Heart left ventricle (tissue), 16 donors: ENCODE measurements at regions not wholly inside any gene's neighbourhood (a gene's known extent, or its start where the extent isn't known, plus 50 kb on each side); places are given as distances from the start of the nearest gene placed in this dataset.

Experiments
- ATAC-seq, 4 donors: fragments of 200-7000 bp; cut with Tn5 transposase; one replicate each; pipeline ENCODE4 v1.9.1; 2020 to 2022; ENCODE audit warnings: moderate library complexity in 4 of 4, mild to moderate bottlenecking in 3 of 4, moderate number of reproducible peaks in 1 of 4
- DNase-seq, 5 donors: peaks; one replicate each; pipeline ENCODE4 v3.0.0-alpha.2; 2020
- H3K27ac ChIP-seq, 12 donors: fragments of 200-600 bp; sonication (generic) in 4 of 12; one replicate each; pipeline versions ENCODE4 v1.5.0 to v1.8.0; 2016 to 2022; ENCODE audit warnings: mild to moderate bottlenecking in 2 of 12
- H3K27me3 ChIP-seq, 9 donors: fragments of 200-600 bp; sonication (generic) in 2 of 9; one replicate each; pipeline versions ENCODE4 v1.5.1 to v1.8.0; 2016 to 2022; ENCODE audit warnings: mild to moderate bottlenecking in 3 of 9
- H3K36me3 ChIP-seq, 9 donors: fragments of 200-600 bp; sonication (generic) in 2 of 9; one replicate each; pipeline versions ENCODE4 v1.5.0 to v1.8.0; 2018 to 2022; ENCODE audit warnings: mild to moderate bottlenecking in 2 of 9
- H3K4me1 ChIP-seq, 12 donors: fragments of 200-600 bp; sonication (generic) in 4 of 12; one replicate each; pipeline versions ENCODE4 v1.5.0 to v1.8.0; 2016 to 2022; ENCODE audit warnings: mild to moderate bottlenecking in 3 of 12
- H3K4me3 ChIP-seq, 12 donors: fragments of 200-600 bp; sonication (generic) in 4 of 12; one replicate each; pipeline versions ENCODE4 v1.5.0 to v1.8.0; 2017 to 2022; ENCODE audit warnings: mild to moderate bottlenecking in 9 of 12, moderate library complexity in 4 of 12
- H3K9me3 ChIP-seq, 12 donors: fragments of 200-600 bp; sonication (generic) in 4 of 12; one replicate each; pipeline versions ENCODE4 v1.5.0 to v1.8.0; 2016 to 2022; ENCODE audit warnings: mild to moderate bottlenecking in 1 of 12
- CTCF ChIP-seq, 12 donors: fragments of 200-600 bp; sonication (generic) in 4 of 12; IDR thresholded peaks; one replicate each; pipeline versions ENCODE4 v1.5.0 to v1.8.0; 2018 to 2022; ENCODE audit warnings: antibody characterized with exemption in 12 of 12, mild to moderate bottlenecking in 5 of 12
- POLR2A ChIP-seq, 2 donors: fragments of 450-650 bp; IDR thresholded peaks; one replicate each; pipeline ENCODE4 v1.6.1; 2017; ENCODE audit warnings: antibody characterized with exemption in 2 of 2, mild to moderate bottlenecking in 2 of 2, moderate library complexity in 2 of 2
- WGBS, 4 donors: extraction: QIAGEN DNeasy Blood & Tissue Kit in 2 of 4; methylation state at CpG; one replicate each; pipeline versions ENCODE4 v1.1.5 to v1.1.7; 2013 to 2018; 5-methylcytosine and 5-hydroxymethylcytosine counted together
- intact Hi-C, 10 donors: fragments of 100-400 bp; cut with DNase I; formaldehyde crosslinking; loops; one replicate each; pipeline versions ENCODE4 v1.11.1 to v1.14.2; 2022
- donor health status: ischemic (EF 13 %, LVEDD 7.1; RV severe dilation, severe dysfunction).
- donor health status: healthy with polysubstance abuse.
- donor health status: DM: no; HTN: yes; CAD: no.
- donor health status: DM: no; HTN: no; CAD: no.
- donor health status: ischemic (EF 25% LVEDD 6.9; RV normal size, moderate dysfunction).
- donor health status: ischemic (EF 25% LVEDD 5.7; RV mildly dilated, moderate dysfunction).
- donor health status: healthy.
- donor health status: DM: yes; HTN: yes; CAD: no.
- donor health status: ischemic (EF 35%, LVEDD 5.7; RV mildly dilated, moderate dysfunction).
- donor health status: nonischemic (EF 11% LVEDD 7.7; RV severe dilation, severe dysfunction).
- donor health status: DM: yes; HTN: yes; CAD: no.
- donor health status: PGD.
- donor health status: ischemic (EF 29% LVEDD 5.4; RV normal size, mild dysfunction).
- donor health status: nonischemic (EF 23%, LVEDD 6.1; RV moderate dilation, normal function).

GRCh38 chr4:135282676-135283075 is 1081.1 kb upstream of the PABPC4L start:
- WGBS, 4 donors = 85 to 91% (median 87%) methylated on average over 1 of the region's 1 CpG
- intact Hi-C loops = no loop called here

GRCh38 chr4:135281230-135281629 is 1079.6 kb upstream of the PABPC4L start:
- no peak overlapping the region for H3K4me3 ChIP-seq
- DNase-seq = no peak
- H3K4me1 ChIP-seq = no peaks in the 10 kb centered on the region
- no peak overlapping the region for H3K27ac ChIP-seq
- H3K9me3 ChIP-seq = peaks cover 0 to 8% (median 0%) of the 10 kb centered on the region in 12 donors
- intact Hi-C loops = no loop called here
- ATAC-seq = no peak
- WGBS, 4 donors = 75 to 81% (median 81%) methylated on average over 3 of the region's 3 CpGs
- H3K36me3 ChIP-seq = no peaks in the 10 kb centered on the region
- no peaks in the 10 kb centered on the region for H3K27me3 ChIP-seq
- TF ChIP-seq POLR2A (IDR thresholded peaks at IDR 0.05) (no peak), CTCF (IDR thresholded peaks at IDR 0.05) (no peak)

More at GRCh38 chr4:135282676-135283075, 1081.1 kb upstream of the PABPC4L start:
- Histone ChIP-seq H3K27ac (no peak overlapping the region), H3K36me3 (no peaks in the 10 kb centered on the region), H3K9me3 (peaks cover 0 to 8% (median 0%) of the 10 kb centered on the region in 12 donors), H3K27me3 (no peaks in the 10 kb centered on the region), H3K4me3 (no peak overlapping the region), H3K4me1 (no peaks in the 10 kb centered on the region)
- ATAC-seq (no peak), DNase-seq (no peak)
- TF ChIP-seq CTCF (IDR thresholded peaks at IDR 0.05) (no peak), POLR2A (IDR thresholded peaks at IDR 0.05) (no peak)

GRCh38 chr4:135277980-135278315 is 1076.4 kb upstream of the PABPC4L start:
- no peak for ATAC-seq
- WGBS, 4 donors = 55 to 69% (median 64%) methylated on average over 2 of the region's 2 CpGs
- no peak for TF ChIP-seq POLR2A (IDR thresholded peaks at IDR 0.05)
- no peak for TF ChIP-seq CTCF (IDR thresholded peaks at IDR 0.05)
- Histone ChIP-seq H3K36me3 (no peaks in the 10 kb centered on the region), H3K9me3 (no peaks in the 10 kb centered on the region), H3K4me3 (no peak overlapping the region), H3K27ac (no peak overlapping the region), H3K4me1 (no peaks in the 10 kb centered on the region), H3K27me3 (no peaks in the 10 kb centered on the region)
- DNase-seq = no peak
- intact Hi-C loops = no loop called here

- Histone ChIP-seq H3K9me3 (no peaks in the 10 kb centered on the region), H3K4me3 (no peak overlapping the region), H3K36me3 (no peaks in the 10 kb centered on the region), H3K4me1 (no peaks in the 10 kb centered on the region), H3K27ac (no peak overlapping the region), H3K27me3 (no peaks in the 10 kb centered on the region)
- TF ChIP-seq CTCF (IDR thresholded peaks at IDR 0.05) (no peak), POLR2A (IDR thresholded peaks at IDR 0.05) (no peak)
- WGBS, 4 donors = 79 to 89% (median 84%) methylated on average over 5 of the region's 5 CpGs
- intact Hi-C loops = no loop called here
- DNase-seq (no peak), ATAC-seq (no peak)
Observed at GRCh38 chr4:135277068-135277979, 1075.7 kb upstream of the PABPC4L start.
